Rectal smooth muscle tissue (tissue), 1 donor: ENCODE measurements at regions not wholly inside any gene's neighbourhood (a gene's known extent, or its start where the extent isn't known, plus 50 kb on each side); places are given as distances from the start of the nearest gene placed in this dataset.

ENCODE experiments used
- H3K27ac ChIP-seq: one replicate; pipeline ENCODE4 v1.7.0; 2013; ENCODE audit warnings: low read depth, low read length, inconsistent platforms
- H3K27me3 ChIP-seq: one replicate; pipeline ENCODE4 v1.7.0; 2013; ENCODE audit warnings: low read length; ENCODE audit not compliant: control insufficient read depth, insufficient read depth
- H3K36me3 ChIP-seq: one replicate; pipeline ENCODE4 v1.7.0; 2013; ENCODE audit warnings: low read length; ENCODE audit not compliant: control insufficient read depth, insufficient read depth
- H3K4me1 ChIP-seq: one replicate; pipeline ENCODE4 v1.7.0; 2013; ENCODE audit warnings: low read length; ENCODE audit not compliant: control insufficient read depth, insufficient read depth
- H3K4me3 ChIP-seq: one replicate; pipeline ENCODE4 v1.7.0; 2013; ENCODE audit warnings: low read length
- H3K9ac ChIP-seq: one replicate; pipeline ENCODE4 v1.7.0; 2013; ENCODE audit warnings: low read length

- Histone ChIP-seq H3K36me3 (no peaks in the 10 kb centered on the region), H3K4me1 (no peaks in the 10 kb centered on the region), H3K9ac (no peak overlapping the region), H3K27me3 (no peaks in the 10 kb centered on the region), H3K27ac (no peak overlapping the region), H3K4me3 (no peak overlapping the region)
These were observed 52.3 kb upstream of the KLHL25 start for GRCh38 chr15:85847031-85847430.

DNA sequence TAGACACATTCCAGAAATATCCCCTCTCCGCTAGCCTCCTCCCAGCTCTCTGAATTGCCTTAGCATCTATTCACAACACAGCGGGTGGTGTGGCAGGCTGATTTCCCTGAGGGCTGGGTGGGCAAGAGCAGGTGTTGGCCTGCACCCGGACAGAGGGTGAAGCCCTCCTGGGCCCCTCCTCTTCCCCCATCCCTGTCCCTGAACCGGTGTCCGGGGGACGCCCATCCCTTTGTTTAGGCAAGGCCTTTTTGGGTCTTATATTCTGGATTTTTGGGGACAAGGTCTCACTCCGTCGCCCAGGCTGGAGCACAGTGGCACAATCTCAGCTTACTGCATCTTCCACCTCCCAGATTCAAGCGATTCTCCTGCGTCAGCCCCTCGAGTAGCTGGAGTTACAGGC is 55.2 kb upstream of the KLHL25 start:
- H3K4me1 ChIP-seq: no peaks in the 10 kb centered on the region
- H3K36me3 ChIP-seq: no peaks in the 10 kb centered on the region
- H3K9ac ChIP-seq: no peak overlapping the region
- no peak overlapping the region for H3K4me3 ChIP-seq
- no peak overlapping the region for H3K27ac ChIP-seq
- no peaks in the 10 kb centered on the region for H3K27me3 ChIP-seq

DNA sequence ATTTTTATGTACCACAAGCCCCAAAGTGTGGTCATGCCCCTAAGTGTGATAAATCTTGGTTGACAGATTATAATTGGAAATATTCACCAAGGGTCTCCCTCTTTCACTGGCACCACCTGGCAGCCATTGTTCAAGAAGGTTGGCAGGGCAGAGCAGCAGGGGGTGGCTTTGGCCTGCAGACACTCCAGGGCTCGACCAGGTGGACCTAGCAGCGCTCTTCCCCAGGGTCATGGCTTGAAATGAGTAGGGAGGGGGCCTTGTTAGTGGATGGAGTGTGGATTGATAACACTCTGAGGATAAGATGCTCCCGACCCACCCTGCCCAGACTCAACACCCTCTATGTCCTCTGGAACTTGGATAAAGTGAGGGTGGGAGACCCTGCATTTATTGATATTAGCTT is 58.2 kb upstream of the KLHL25 start:
- H3K4me1 ChIP-seq: no peaks in the 10 kb centered on the region
- no peak overlapping the region for H3K27ac ChIP-seq
- H3K36me3 ChIP-seq: no peaks in the 10 kb centered on the region
- no peaks in the 10 kb centered on the region for H3K27me3 ChIP-seq
- no peak overlapping the region for H3K4me3 ChIP-seq
- H3K9ac ChIP-seq: no peak overlapping the region

- H3K4me3 ChIP-seq: no peak overlapping the region
- no peaks in the 10 kb centered on the region for H3K36me3 ChIP-seq
- H3K4me1 ChIP-seq: no peaks in the 10 kb centered on the region
- no peaks in the 10 kb centered on the region for H3K27me3 ChIP-seq
- no peak overlapping the region for H3K27ac ChIP-seq
- no peak overlapping the region for H3K9ac ChIP-seq
These were observed 59.8 kb upstream of the KLHL25 start for GRCh38 chr15:85854345-85855097.

- Histone ChIP-seq H3K4me3 (no peak overlapping the region), H3K27ac (no peak overlapping the region), H3K27me3 (no peaks in the 10 kb centered on the region), H3K9ac (no peak overlapping the region), H3K4me1 (no peaks in the 10 kb centered on the region), H3K36me3 (no peaks in the 10 kb centered on the region)
These were observed 64.1 kb upstream of the KLHL25 start for GRCh38 chr15:85858586-85859375.

GRCh38 chr15:85859671-85860070 is 64.9 kb upstream of the KLHL25 start:
- Histone ChIP-seq H3K4me3 (no peak overlapping the region), H3K36me3 (no peaks in the 10 kb centered on the region), H3K27me3 (no peaks in the 10 kb centered on the region), H3K9ac (no peak overlapping the region), H3K4me1 (no peaks in the 10 kb centered on the region), H3K27ac (no peak overlapping the region)

DNA sequence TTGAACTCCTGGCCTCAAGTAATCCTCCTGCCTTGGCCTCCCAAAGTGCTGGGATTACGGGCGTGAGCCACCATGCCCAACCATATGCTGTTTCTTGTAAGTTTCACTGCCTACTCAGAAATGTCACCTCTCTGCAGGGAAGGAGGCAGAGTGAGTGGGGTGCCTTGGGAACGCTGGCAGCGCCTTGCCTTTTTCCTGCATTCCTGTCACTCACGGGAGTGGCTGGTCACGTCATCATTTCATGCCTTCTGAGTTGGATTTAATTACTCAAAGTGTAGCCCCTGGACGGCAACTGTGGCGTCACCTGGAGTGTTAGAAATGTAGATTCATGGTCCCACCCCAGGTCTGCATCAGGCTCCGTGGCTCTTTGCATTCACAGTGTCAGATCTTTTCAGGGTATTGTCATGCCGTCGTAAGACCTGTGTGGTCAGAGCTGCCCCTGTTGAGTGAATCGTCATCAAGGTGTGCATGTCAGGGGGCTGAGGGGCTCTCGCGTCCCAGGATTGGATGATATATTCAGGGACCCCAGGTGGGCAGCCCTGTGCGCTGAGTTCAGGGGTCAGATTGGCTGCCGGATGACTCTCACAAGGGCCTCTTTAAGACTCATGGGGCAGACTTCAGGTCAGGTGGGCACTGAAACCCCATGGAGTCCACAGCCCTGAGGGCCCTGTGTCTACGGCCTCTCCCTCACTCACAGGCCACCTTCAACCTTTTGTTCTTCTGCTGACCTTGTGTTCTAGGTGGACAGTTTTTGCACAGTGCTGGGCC is 65.9 kb upstream of the KLHL25 start:
- Histone ChIP-seq H3K4me1 (no peaks in the 10 kb centered on the region), H3K4me3 (no peak overlapping the region), H3K27me3 (no peaks in the 10 kb centered on the region), H3K36me3 (no peaks in the 10 kb centered on the region), H3K9ac (no peak overlapping the region), H3K27ac (no peak overlapping the region)

DNA sequence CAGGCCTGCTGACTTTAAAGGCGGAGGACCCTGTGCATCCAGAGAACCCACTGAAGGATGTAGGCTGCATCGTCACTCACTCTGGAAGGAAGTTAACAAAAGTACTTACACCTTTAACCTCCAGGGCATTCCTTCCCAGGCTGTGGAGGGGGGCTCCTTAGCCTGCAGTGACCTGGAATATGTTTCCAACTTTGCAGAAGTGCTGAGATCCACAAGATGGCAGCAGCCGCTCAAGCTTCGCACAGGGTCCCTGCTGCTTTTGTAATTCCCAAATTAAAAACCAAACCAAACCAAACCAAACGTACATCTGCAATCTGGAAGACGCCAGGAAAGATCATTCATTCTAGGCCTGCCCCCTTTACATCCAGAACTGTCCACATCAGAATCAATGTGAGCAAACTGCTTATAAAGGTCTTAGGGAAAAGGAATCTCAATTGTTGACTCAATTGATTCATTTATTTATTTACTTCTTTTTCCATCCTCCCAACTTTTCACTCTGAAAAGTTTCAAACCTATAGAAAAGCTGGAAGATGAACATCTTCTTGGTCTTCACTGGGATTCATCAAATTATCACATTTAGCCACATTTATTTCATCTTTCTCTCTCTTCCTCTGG is 70.5 kb upstream of the KLHL25 start:
- no peak overlapping the region for H3K27ac ChIP-seq
- no peaks in the 10 kb centered on the region for H3K27me3 ChIP-seq
- H3K4me1 ChIP-seq: no peaks in the 10 kb centered on the region
- H3K4me3 ChIP-seq: no peak overlapping the region
- H3K9ac ChIP-seq: no peak overlapping the region
- no peaks in the 10 kb centered on the region for H3K36me3 ChIP-seq

DNA sequence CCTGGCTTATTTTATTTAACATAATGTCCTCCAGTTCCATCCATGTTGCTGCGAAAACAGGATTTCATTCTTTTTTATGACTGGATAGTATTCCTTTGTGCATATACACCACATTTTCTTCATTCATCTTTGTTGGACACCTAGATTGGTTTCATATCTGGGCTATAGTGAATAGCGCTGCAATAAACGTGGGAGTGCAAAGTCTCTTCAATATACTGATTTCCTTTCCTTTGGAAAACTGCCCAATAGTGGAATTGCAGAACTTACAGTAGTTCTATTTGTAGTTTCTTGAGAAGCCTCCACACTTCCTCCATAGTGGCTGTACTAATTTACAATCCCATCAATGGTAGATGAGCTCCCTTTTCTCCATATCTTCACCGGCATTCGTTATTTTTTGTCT is 72.5 kb upstream of the KLHL25 start:
- H3K36me3 ChIP-seq: no peaks in the 10 kb centered on the region
- H3K9ac ChIP-seq: no peak overlapping the region
- no peak overlapping the region for H3K27ac ChIP-seq
- no peaks in the 10 kb centered on the region for H3K4me1 ChIP-seq
- no peak overlapping the region for H3K4me3 ChIP-seq
- H3K27me3 ChIP-seq: no peaks in the 10 kb centered on the region

- Histone ChIP-seq H3K9ac (no peak overlapping the region), H3K27me3 (no peaks in the 10 kb centered on the region), H3K4me3 (no peak overlapping the region), H3K36me3 (no peaks in the 10 kb centered on the region), H3K27ac (no peak overlapping the region), H3K4me1 (no peaks in the 10 kb centered on the region)
These were observed 74.4 kb upstream of the KLHL25 start for GRCh38 chr15:85869124-85869523.

- no peak overlapping the region for H3K9ac ChIP-seq
- H3K36me3 ChIP-seq: no peaks in the 10 kb centered on the region
- H3K4me3 ChIP-seq: no peak overlapping the region
- no peak overlapping the region for H3K27ac ChIP-seq
- no peaks in the 10 kb centered on the region for H3K27me3 ChIP-seq
- H3K4me1 ChIP-seq: no peaks in the 10 kb centered on the region
These were observed 75.7 kb upstream of the KLHL25 start for GRCh38 chr15:85870216-85871014.
